C4-2B (cell line): ENCODE measurements at regions not wholly inside any gene's neighbourhood (a gene's known extent, or its start where the extent isn't known, plus 50 kb on each side); places are given as distances from the start of the nearest gene placed in this dataset.

Experiments used
- H3K27ac ChIP-seq: fragments of 450-650 bp; 2 replicates; pipeline ENCODE4 v1.5.1; 2017
- CTCF ChIP-seq: fragments of 450-650 bp; conservative IDR thresholded peaks from 2 replicates; pipeline ENCODE4 v1.5.1; 2017; ENCODE audit warnings: mild to moderate bottlenecking
- ZFX ChIP-seq: fragments of 450-650 bp; IDR thresholded peaks from 2 replicates; pipeline ENCODE4 v1.6.1; 2017

- H3K27ac ChIP-seq: no peak overlapping the region
- TF ChIP-seq ZFX (no peak), CTCF (no peak)
Observed at GRCh38 chr1:199843861-199844260, 183.6 kb upstream of the NR5A2 start.

- H3K27ac ChIP-seq: no peak overlapping the region
- TF ChIP-seq ZFX (no peak), CTCF (no peak)
Observed at GRCh38 chr1:199847021-199847420, 180.5 kb upstream of the NR5A2 start.

GRCh38 chr1:199851439-199852140 lies 175.9 kb upstream of the NR5A2 start:
- TF ChIP-seq CTCF (no peak), ZFX (no peak)
- no peak overlapping the region for H3K27ac ChIP-seq

GRCh38 chr1:199854686-199855321 lies 172.7 kb upstream of the NR5A2 start:
- no peak overlapping the region for H3K27ac ChIP-seq
- no peak for TF ChIP-seq CTCF
- no peak for TF ChIP-seq ZFX

GRCh38 chr1:199855580-199855979 lies 171.9 kb upstream of the NR5A2 start:
- no peak overlapping the region for H3K27ac ChIP-seq
- TF ChIP-seq CTCF: no peak
- no peak for TF ChIP-seq ZFX

- TF ChIP-seq CTCF: no peak
- TF ChIP-seq ZFX: no peak
- H3K27ac ChIP-seq: no peak overlapping the region
Observed at GRCh38 chr1:199856216-199856780, 171.2 kb upstream of the NR5A2 start.

GRCh38 chr1:199857108-199857507 lies 170.4 kb upstream of the NR5A2 start:
- H3K27ac ChIP-seq: no peak overlapping the region

More at GRCh38 chr1:199857108-199857507, 170.4 kb upstream of the NR5A2 start:
- TF ChIP-seq CTCF (no peak), ZFX (no peak)
